Endothelial cell of umbilical vein (primary cell): ENCODE measurements at regions not wholly inside any gene's neighbourhood (a gene's known extent, or its start where the extent isn't known, plus 50 kb on each side); places are given as distances from the start of the nearest gene placed in this dataset.

Source experiments
- BruUV-seq: library from RNA; stranded (reverse); fragments of 400-500 nt; replicated peaks from 2 replicates; lab custom pipeline; 2021; lab: Mats Ljungman, UMichigan
- CTCF ChIA-PET: fragments of 300-600, 350-600 bp; sonication (Branson Sonifier 250); formaldehyde crosslinking; loops from one replicate; lab custom pipeline; 2021; ENCODE audit warnings: antibody characterized with exemption, inconsistent platforms; lab: Charles Lee
- POLR2A ChIA-PET: fragments of 300-600, 350-600 bp; sonication (Branson Sonifier 250); formaldehyde crosslinking; loops from one replicate; lab custom pipeline; 2021; ENCODE audit warnings: antibody characterized with exemption, inconsistent platforms; lab: Charles Lee
- DNase-seq: peaks from one replicate; pipeline ENCODE4 v3.0.0-alpha.2; 2011; ENCODE audit warnings: low read depth, low spot score
- FAIRE-seq: peaks from 2 replicates; lab custom pipeline; 2011; peaks lifted over from hg19 to GRCh38; lab: Jason Lieb, UNC
- H2AFZ ChIP-seq: 2 replicates; pipeline ENCODE4 v1.6.0; 2012; ENCODE audit warnings: low read depth, low read length, control low read depth, inconsistent platforms
- H3K27ac ChIP-seq: 2 replicates; pipeline ENCODE4 v1.5.1; 2011; ENCODE audit warnings: low read depth, mild to moderate bottlenecking, control low read depth, low read length, moderate library complexity; ENCODE audit not compliant: insufficient read depth
- H3K27me3 ChIP-seq, 2 experiments: 2 replicates each; pipeline versions ENCODE4 v1.6.0 to v1.6.1; 2011; ENCODE audit warnings: low read length in 2 of 2, mixed read lengths in 1 of 2; ENCODE audit not compliant: control insufficient read depth in 2 of 2, insufficient read depth in 2 of 2
- H3K36me3 ChIP-seq, 2 experiments: 2 replicates in 1 of 2; 3 replicates in 1 of 2; pipeline ENCODE4 v1.5.1; 2011; ENCODE audit warnings: low read length in 2 of 2, mild to moderate bottlenecking in 1 of 2, moderate library complexity in 1 of 2; ENCODE audit not compliant: control insufficient read depth in 2 of 2, insufficient read depth in 2 of 2; ENCODE audit errors: extremely low read depth in 1 of 2
- H3K4me1 ChIP-seq: 3 replicates; pipeline ENCODE4 v1.5.1; 2011; ENCODE audit warnings: mild to moderate bottlenecking, low read length; ENCODE audit not compliant: control insufficient read depth, insufficient read depth; ENCODE audit errors: extremely low read depth
- H3K4me2 ChIP-seq: 2 replicates; pipeline ENCODE4 v1.6.1; 2011; ENCODE audit warnings: low read length, control low read depth, mixed read lengths; ENCODE audit not compliant: insufficient read depth
- H3K4me3 ChIP-seq, 3 experiments: fragments of 200-600 bp in 1 of 3; sonication (generic), shearing (Covaris generic) in 1 of 3; replicated peaks in 1 of 3; 2 replicates each; pipeline ENCODE4 v1.5.1; 2011 to 2016; ENCODE audit warnings: control low read depth in 3 of 3, low read length in 3 of 3, mild to moderate bottlenecking in 2 of 3, inconsistent platforms in 1 of 3, low read depth in 1 of 3, moderate library complexity in 1 of 3; ENCODE audit not compliant: insufficient read depth in 1 of 3
- H3K79me2 ChIP-seq: 2 replicates; pipeline ENCODE4 v1.6.0; 2012; ENCODE audit warnings: low read length, inconsistent platforms; ENCODE audit not compliant: control insufficient read depth, insufficient read depth
- H3K9ac ChIP-seq: replicated peaks from 2 replicates; pipeline ENCODE3; 2011; ENCODE audit warnings: low read length, control low read depth; ENCODE audit not compliant: insufficient read depth; ENCODE audit errors: extremely low read depth
- H3K9me1 ChIP-seq: replicated peaks from 3 replicates; pipeline ENCODE4 v1.6.0; 2011; ENCODE audit warnings: mild to moderate bottlenecking, low read length; ENCODE audit not compliant: control insufficient read depth, insufficient read depth; ENCODE audit errors: extremely low read depth
- H3K9me3 ChIP-seq: replicated peaks from 2 replicates; pipeline ENCODE4 v1.5.1; 2012; ENCODE audit warnings: low read length, inconsistent platforms; ENCODE audit not compliant: control insufficient read depth, insufficient read depth
- H4K20me1 ChIP-seq: replicated peaks from 2 replicates; pipeline ENCODE3; 2011; ENCODE audit warnings: mild to moderate bottlenecking, low read length; ENCODE audit not compliant: control insufficient read depth, insufficient read depth; ENCODE audit errors: extremely low read depth
- EZH2 ChIP-seq: IDR thresholded peaks from 2 replicates; pipeline ENCODE4 v1.6.1; 2012; ENCODE audit warnings: borderline replicate concordance, low read depth, mild to moderate bottlenecking, moderate library complexity, low read length, inconsistent platforms; ENCODE audit not compliant: severe bottlenecking
- FOS ChIP-seq: IDR thresholded peaks from 2 replicates; pipeline ENCODE4 v1.6.1; 2011; ENCODE audit warnings: mild to moderate bottlenecking, low read length, moderate library complexity, borderline replicate concordance; ENCODE audit not compliant: insufficient read depth
- GATA2 ChIP-seq: IDR thresholded peaks from 2 replicates; pipeline ENCODE4 v1.7.0; 2011; ENCODE audit warnings: low read depth, mild to moderate bottlenecking, moderate library complexity, mixed read lengths, low read length; ENCODE audit not compliant: insufficient read length, insufficient read depth
- JUN ChIP-seq: IDR thresholded peaks from 2 replicates; pipeline ENCODE4 v1.6.1; 2011; ENCODE audit warnings: borderline replicate concordance, low read depth; ENCODE audit not compliant: insufficient read length, insufficient read depth
- MYC ChIP-seq: IDR thresholded peaks from one replicate; pipeline ENCODE4 v1.6.1; 2011; ENCODE audit warnings: mild to moderate bottlenecking, low read depth, low read length
- POLR2A ChIP-seq: IDR thresholded peaks from 2 replicates; pipeline ENCODE4 v1.6.1; 2012; ENCODE audit warnings: low read depth, mild to moderate bottlenecking, control low read depth, low read length
- POLR2AphosphoS5 ChIP-seq: IDR thresholded peaks from 2 replicates; pipeline ENCODE4 v1.6.1; 2012; ENCODE audit warnings: low read depth, mild to moderate bottlenecking, control low read depth, low read length, moderate library complexity; ENCODE audit not compliant: insufficient read depth
- dilution Hi-C: fragments of 300-500 bp; cut with MboI; formaldehyde crosslinking; loops from one replicate; pipeline ENCODE4 v1.15.0; 2019; ENCODE audit warnings: low sequenced_read_pairs; ENCODE audit not compliant: extremely low pct_ligation_motif_present
- intact Hi-C: fragments of 100-400 bp; cut with micrococcal nuclease; formaldehyde crosslinking; loops from one replicate; pipeline ENCODE4 v1.10.0; 2022
- TF ChIP-seq, protein P1 (sequence below): IDR thresholded peaks from 2 replicates; pipeline ENCODE4 v1.6.1; 2011; ENCODE audit not compliant: insufficient read depth, insufficient read length
- TF ChIP-seq, protein P2 (sequence below), 2 donors: IDR thresholded peaks; 1 replicate in 1 of 2; 2 replicates in 1 of 2; pipeline ENCODE4 v1.5.1; 2011; ENCODE audit warnings: low read length in 2 of 2, mild to moderate bottlenecking in 2 of 2, moderate library complexity in 2 of 2, control low read depth in 1 of 2, inconsistent platforms in 1 of 2, low read depth in 1 of 2; ENCODE audit not compliant: insufficient read depth in 1 of 2; ENCODE audit errors: extremely low read depth in 1 of 2

DNA sequence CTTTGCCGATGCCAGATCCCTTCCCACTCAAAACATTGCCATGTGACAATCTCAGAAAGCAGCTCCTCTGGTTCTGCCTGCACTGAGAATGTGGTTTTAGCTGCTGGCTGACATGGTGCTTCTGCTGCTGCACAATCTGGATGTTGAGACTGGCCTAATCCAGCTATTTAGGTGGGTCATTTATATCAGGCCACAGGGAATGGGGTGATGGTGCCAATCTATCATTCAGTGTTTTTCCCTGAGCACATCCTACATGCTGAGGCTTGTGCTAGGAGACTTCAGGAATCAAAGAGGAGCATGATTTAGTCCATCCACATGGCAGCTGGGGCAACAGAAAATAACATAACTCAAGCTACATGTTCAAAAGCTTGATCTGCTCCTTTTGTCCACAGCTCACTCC is 144.7 kb downstream of the CYRIA start:
- FAIRE-seq (no peak), DNase-seq (no peak)
- Histone ChIP-seq H3K79me2 (no peaks in the 10 kb centered on the region), H3K9me3 (no peaks in the 10 kb centered on the region), H3K4me2 (no peak overlapping the region), H3K27ac (no peak overlapping the region), H3K9ac (no peak overlapping the region), H3K4me1 (no peaks in the 10 kb centered on the region), H3K4me3 (no peak overlapping the region), H3K36me3 (no peaks in the 10 kb centered on the region), H2AFZ (no peak overlapping the region), H3K27me3 (peaks cover 3 to 5% of the 10 kb centered on the region in 2 experiments), H3K9me1 (no peaks in the 10 kb centered on the region), H4K20me1 (no peaks in the 10 kb centered on the region)
- no TSS peak for BruUV-seq
- POLR2A ChIA-PET, result no interaction called here
- intact Hi-C loops (no loop called here), dilution Hi-C loops (no loop called here)
- CTCF ChIA-PET, result interaction anchor here (0.8 kb wide), 1 partner anchor 88 kb away, joined by 4 read pairs; no protein-coding TSS in a partner anchor
- no peak for TF ChIP-seq POLR2AphosphoS5
- TF ChIP-seq MYC, result no peak

DNA sequence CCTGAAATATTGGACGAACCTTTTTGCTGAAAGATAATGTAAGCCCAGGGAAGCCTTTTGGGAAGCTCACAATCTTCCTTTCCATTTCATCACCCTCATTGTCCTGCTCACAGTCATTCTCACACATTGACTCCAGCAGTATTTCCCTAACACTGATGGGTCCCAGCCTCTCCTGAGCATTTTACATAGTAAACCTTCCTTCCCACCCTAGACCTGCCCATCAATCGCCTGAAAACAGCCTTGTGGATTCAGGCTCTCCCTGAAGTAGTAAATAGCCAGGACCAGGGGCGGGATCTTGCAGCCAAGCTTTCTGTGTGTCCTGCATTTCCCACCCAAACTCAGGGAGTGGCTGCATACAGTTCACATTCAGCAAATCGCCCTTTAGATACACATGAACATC is 149.9 kb downstream of the CYRIA start:
- Histone ChIP-seq H3K4me2 (no peak overlapping the region), H3K9me1 (no peaks in the 10 kb centered on the region), H3K4me3 (no peak overlapping the region), H2AFZ (no peak overlapping the region), H3K27me3 (peaks cover 5 to 18% of the 10 kb centered on the region in 2 experiments), H3K9ac (no peak overlapping the region), H3K4me1 (no peaks in the 10 kb centered on the region), H3K27ac (no peak overlapping the region), H4K20me1 (no peaks in the 10 kb centered on the region), H3K79me2 (no peaks in the 10 kb centered on the region), H3K36me3 (no peaks in the 10 kb centered on the region), H3K9me3 (no peaks in the 10 kb centered on the region)
- ChIA-PET POLR2A (no interaction called here), CTCF (interaction anchor here (3.3 kb wide), 1 partner anchor 10 kb away, joined by 13 read pairs; no protein-coding TSS in a partner anchor)
- intact Hi-C loops, result no loop called here
- TF ChIP-seq POLR2AphosphoS5 (no peak), EZH2 (no peak), MYC (no peak), GATA2 (no peak), FOS (no peak), POLR2A (no peak), JUN (no peak)
- TF ChIP-seq, protein P1, sequence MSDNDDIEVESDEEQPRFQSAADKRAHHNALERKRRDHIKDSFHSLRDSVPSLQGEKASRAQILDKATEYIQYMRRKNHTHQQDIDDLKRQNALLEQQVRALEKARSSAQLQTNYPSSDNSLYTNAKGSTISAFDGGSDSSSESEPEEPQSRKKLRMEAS, result no peak
- TF ChIP-seq, protein P2, sequence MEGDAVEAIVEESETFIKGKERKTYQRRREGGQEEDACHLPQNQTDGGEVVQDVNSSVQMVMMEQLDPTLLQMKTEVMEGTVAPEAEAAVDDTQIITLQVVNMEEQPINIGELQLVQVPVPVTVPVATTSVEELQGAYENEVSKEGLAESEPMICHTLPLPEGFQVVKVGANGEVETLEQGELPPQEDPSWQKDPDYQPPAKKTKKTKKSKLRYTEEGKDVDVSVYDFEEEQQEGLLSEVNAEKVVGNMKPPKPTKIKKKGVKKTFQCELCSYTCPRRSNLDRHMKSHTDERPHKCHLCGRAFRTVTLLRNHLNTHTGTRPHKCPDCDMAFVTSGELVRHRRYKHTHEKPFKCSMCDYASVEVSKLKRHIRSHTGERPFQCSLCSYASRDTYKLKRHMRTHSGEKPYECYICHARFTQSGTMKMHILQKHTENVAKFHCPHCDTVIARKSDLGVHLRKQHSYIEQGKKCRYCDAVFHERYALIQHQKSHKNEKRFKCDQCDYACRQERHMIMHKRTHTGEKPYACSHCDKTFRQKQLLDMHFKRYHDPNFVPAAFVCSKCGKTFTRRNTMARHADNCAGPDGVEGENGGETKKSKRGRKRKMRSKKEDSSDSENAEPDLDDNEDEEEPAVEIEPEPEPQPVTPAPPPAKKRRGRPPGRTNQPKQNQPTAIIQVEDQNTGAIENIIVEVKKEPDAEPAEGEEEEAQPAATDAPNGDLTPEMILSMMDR (IDR thresholded peaks at IDR 0.05; ENCODE audit: extremely low read depth in 1 of 2, insufficient read depth in 1 of 2, low read depth in 1 of 2, low read length in 2 of 2), result no peak
- no peak for DNase-seq
- no TSS peak for BruUV-seq
- FAIRE-seq, result no peak
- dilution Hi-C loops, result no loop called here
